ENCODE measurements at regions not wholly inside any gene's neighbourhood (a gene's known extent, or its start where the extent isn't known, plus 50 kb on each side); places are given as distances from the start of the nearest gene placed in this dataset.

DNA sequence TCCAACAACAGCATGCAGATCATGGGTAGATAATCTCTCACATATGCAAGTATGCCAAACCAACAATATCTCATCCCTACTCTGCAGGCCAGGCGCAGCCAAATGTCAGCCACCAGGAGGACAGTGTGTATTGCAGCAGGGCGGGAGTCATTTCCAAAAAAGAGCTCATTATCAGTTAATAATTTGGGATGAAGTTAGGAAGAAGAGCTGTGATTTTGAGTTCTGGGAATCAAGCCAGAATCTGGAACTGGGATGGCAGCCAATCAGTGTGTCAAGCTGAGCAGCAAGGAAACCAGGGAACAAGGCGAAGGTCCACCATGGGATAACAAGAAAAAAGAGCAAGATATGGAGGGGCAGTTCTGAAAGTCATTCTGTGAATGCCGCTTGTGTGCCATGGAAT, 88.2 kb upstream of the CAMK2D start:
- intact Hi-C loops (cut with DNase I) = no loop called here
- Histone ChIP-seq H3K27me3 (ENCODE audit: control insufficient read depth in 1 of 2, insufficient read depth in 2 of 2, low read length in 1 of 2) (no peaks in the 10 kb centered on the region), H3K4me3 (ENCODE audit: low read length in 2 of 2) (no peak overlapping the region), H3K9me3 (ENCODE audit: control insufficient read depth, low read length) (no peaks in the 10 kb centered on the region), H3K36me3 (ENCODE audit: control insufficient read depth in 1 of 2, insufficient read depth in 2 of 2, low read length in 1 of 2) (no peaks in the 10 kb centered on the region), H3K4me1 (ENCODE audit: control insufficient read depth in 1 of 2, insufficient read depth in 2 of 2, low read length in 2 of 2) (no peaks in the 10 kb centered on the region), H3K27ac (ENCODE audit: low read depth in 1 of 2, low read length in 2 of 2) (no peak overlapping the region)
- ATAC-seq (ENCODE audit: low FRiP score) (no peak), DNase-seq (peak in 1 of 2 donors; percentile 42)
- WGBS, 2 donors = 64 to 68% methylated on average over 4 of the region's 4 CpGs

DNA sequence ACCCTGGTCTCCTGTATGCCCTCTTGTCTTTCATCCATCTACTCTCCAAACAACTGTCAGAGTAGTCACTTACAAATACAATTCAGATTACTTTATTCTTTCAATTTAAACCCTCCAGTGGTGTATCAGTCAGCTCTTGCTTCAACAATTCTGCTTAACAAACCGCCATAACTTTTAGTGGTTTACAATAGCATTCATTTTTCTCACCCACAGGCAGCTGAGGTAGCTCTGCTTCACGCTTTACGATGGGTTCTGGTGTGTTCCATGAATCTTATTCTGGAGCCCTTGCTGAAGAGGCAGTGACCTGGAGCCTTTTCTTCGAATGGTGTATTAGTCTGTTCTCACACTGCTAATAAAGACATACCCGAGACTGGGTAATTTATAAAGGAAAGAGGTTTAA, 86.2 kb upstream of the CAMK2D start:
- Histone ChIP-seq H3K4me1 (ENCODE audit: control insufficient read depth in 1 of 2, insufficient read depth in 2 of 2, low read length in 2 of 2) (no peaks in the 10 kb centered on the region), H3K9me3 (ENCODE audit: control insufficient read depth, low read length) (no peaks in the 10 kb centered on the region), H3K27me3 (ENCODE audit: control insufficient read depth in 1 of 2, insufficient read depth in 2 of 2, low read length in 1 of 2) (no peaks in the 10 kb centered on the region), H3K27ac (ENCODE audit: low read depth in 1 of 2, low read length in 2 of 2) (no peak overlapping the region), H3K36me3 (ENCODE audit: control insufficient read depth in 1 of 2, insufficient read depth in 2 of 2, low read length in 1 of 2) (no peaks in the 10 kb centered on the region), H3K4me3 (ENCODE audit: low read length in 2 of 2) (no peak overlapping the region)
- ATAC-seq (ENCODE audit: low FRiP score) (no peak), DNase-seq (no peak)
- WGBS, 2 donors = 76 to 86% methylated on average over 5 of the region's 5 CpGs
- intact Hi-C loops (cut with DNase I) = no loop called here

DNA sequence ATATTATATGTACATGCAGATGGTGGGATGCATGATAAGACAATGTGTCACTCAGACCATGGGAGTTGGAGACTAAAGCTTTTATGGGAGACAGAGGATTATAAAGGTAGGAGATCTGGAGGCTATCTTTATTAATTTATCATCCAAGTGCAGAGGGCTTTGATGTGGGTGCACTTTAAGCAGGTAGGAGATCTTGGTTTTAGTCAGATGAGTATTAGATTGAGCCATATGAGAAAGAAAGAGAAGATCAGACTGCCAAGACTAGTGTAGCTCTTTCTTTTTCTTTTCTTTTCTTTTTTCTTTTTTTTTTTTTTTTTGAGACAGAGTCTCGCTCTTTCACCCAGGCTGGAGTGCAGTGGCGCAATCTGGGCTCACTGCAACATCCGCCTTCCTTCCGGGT, 84.9 kb upstream of the CAMK2D start:
- no peaks in the 10 kb centered on the region for H3K9me3 ChIP-seq (ENCODE audit: control insufficient read depth, low read length)
- DNase-seq (no peak), ATAC-seq (ENCODE audit: low FRiP score) (no peak)
- H3K4me3 ChIP-seq (ENCODE audit: low read length in 2 of 2) = no peak overlapping the region
- intact Hi-C loops (cut with DNase I) = no loop called here
- WGBS, 2 donors = 96 to 98% methylated on average over 4 of the region's 4 CpGs
- H3K4me1 ChIP-seq (ENCODE audit: control insufficient read depth in 1 of 2, insufficient read depth in 2 of 2, low read length in 2 of 2) = no peaks in the 10 kb centered on the region
- no peaks in the 10 kb centered on the region for H3K27me3 ChIP-seq (ENCODE audit: control insufficient read depth in 1 of 2, insufficient read depth in 2 of 2, low read length in 1 of 2)
- H3K27ac ChIP-seq (ENCODE audit: low read depth in 1 of 2, low read length in 2 of 2) = no peak overlapping the region
- H3K36me3 ChIP-seq (ENCODE audit: control insufficient read depth in 1 of 2, insufficient read depth in 2 of 2, low read length in 1 of 2) = no peaks in the 10 kb centered on the region

DNA sequence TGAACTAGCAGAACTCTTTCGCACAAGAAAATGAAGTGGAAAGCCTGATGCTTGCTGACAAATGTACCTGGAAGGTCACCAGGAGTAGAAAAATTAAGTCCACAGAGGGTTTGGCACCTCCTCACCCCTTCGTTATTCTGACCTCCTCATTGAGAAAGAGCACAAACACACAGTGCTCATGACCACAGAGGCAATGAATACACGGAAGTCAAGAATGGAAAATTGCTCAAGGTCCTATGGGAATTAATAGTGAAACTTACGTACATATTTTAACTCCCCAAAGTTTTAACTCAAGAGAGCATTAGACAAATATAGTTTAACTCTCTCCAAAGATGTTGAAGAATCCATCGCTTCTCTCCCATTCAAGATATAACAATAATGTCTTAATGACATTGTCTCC, 83.6 kb upstream of the CAMK2D start:
- no peak overlapping the region for H3K4me3 ChIP-seq (ENCODE audit: low read length in 2 of 2)
- H3K27me3 ChIP-seq (ENCODE audit: control insufficient read depth in 1 of 2, insufficient read depth in 2 of 2, low read length in 1 of 2) = no peaks in the 10 kb centered on the region
- H3K27ac ChIP-seq (ENCODE audit: low read depth in 1 of 2, low read length in 2 of 2) = no peak overlapping the region
- no peaks in the 10 kb centered on the region for H3K9me3 ChIP-seq (ENCODE audit: control insufficient read depth, low read length)
- ATAC-seq (ENCODE audit: low FRiP score) = no peak
- no peaks in the 10 kb centered on the region for H3K4me1 ChIP-seq (ENCODE audit: control insufficient read depth in 1 of 2, insufficient read depth in 2 of 2, low read length in 2 of 2)
- no peak for DNase-seq
- H3K36me3 ChIP-seq (ENCODE audit: control insufficient read depth in 1 of 2, insufficient read depth in 2 of 2, low read length in 1 of 2) = no peaks in the 10 kb centered on the region
- intact Hi-C loops (cut with DNase I) = no loop called here
- WGBS, 2 donors = 72 to 73% methylated on average over 5 of the region's 5 CpGs

DNA sequence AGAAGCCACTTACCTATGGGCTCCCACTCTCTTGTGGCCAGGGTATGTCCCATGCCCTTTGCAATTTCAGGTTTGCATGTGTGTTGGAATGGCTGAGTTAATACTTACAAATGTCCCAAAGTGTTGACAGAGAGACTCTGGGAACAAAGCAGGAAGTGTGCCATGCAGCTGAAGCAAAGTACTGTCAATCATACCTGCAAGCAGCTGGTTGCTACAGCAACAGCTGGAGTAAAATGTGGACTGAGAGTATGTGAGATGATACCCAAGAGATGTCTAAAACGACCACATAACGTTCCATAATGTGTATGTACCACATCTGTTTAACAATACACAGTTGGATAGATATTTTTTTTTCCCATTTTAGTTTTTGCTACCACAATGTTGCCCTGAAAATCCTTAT, 82.8 kb upstream of the CAMK2D start:
- Histone ChIP-seq H3K9me3 (ENCODE audit: control insufficient read depth, low read length) (no peaks in the 10 kb centered on the region), H3K36me3 (ENCODE audit: control insufficient read depth in 1 of 2, insufficient read depth in 2 of 2, low read length in 1 of 2) (no peaks in the 10 kb centered on the region), H3K27me3 (ENCODE audit: control insufficient read depth in 1 of 2, insufficient read depth in 2 of 2, low read length in 1 of 2) (no peaks in the 10 kb centered on the region), H3K4me3 (ENCODE audit: low read length in 2 of 2) (no peak overlapping the region), H3K27ac (ENCODE audit: low read depth in 1 of 2, low read length in 2 of 2) (no peak overlapping the region), H3K4me1 (ENCODE audit: control insufficient read depth in 1 of 2, insufficient read depth in 2 of 2, low read length in 2 of 2) (no peaks in the 10 kb centered on the region)
- intact Hi-C loops (cut with DNase I) = no loop called here
- WGBS, 2 donors = 67 to 74% methylated on average over 2 of the region's 2 CpGs
- DNase-seq (no peak), ATAC-seq (ENCODE audit: low FRiP score) (no peak)

DNA sequence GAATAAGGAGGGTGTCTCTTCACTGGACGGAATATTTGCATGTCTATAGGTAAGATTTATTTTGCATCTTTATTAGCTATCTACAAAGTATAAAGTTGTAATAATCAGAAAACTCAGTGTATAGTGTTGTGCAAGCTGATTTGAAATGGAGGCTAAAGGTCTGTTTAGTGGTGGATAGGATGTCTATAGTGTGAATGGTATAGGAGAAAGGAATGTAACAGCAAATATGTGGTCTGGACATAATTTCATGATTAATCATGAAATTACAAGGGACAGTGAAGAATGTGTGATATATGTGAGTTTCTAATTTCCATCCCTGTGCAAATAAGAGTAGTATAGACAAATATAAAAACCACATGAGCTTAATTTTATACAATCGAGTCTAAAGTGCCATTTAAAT, 79.3 kb upstream of the CAMK2D start:
- DNase-seq (no peak), ATAC-seq (ENCODE audit: low FRiP score) (no peak)
- Histone ChIP-seq H3K27ac (ENCODE audit: low read depth in 1 of 2, low read length in 2 of 2) (no peak overlapping the region), H3K27me3 (ENCODE audit: control insufficient read depth in 1 of 2, insufficient read depth in 2 of 2, low read length in 1 of 2) (no peaks in the 10 kb centered on the region), H3K4me1 (ENCODE audit: control insufficient read depth in 1 of 2, insufficient read depth in 2 of 2, low read length in 2 of 2) (peaks cover 0 to 3% of the 10 kb centered on the region in 2 donors), H3K36me3 (ENCODE audit: control insufficient read depth in 1 of 2, insufficient read depth in 2 of 2, low read length in 1 of 2) (no peaks in the 10 kb centered on the region), H3K4me3 (ENCODE audit: low read length in 2 of 2) (no peak overlapping the region), H3K9me3 (ENCODE audit: control insufficient read depth, low read length) (no peaks in the 10 kb centered on the region)
- intact Hi-C loops (cut with DNase I) = no loop called here
- 83 to 92% methylated on average over 2 of the region's 2 CpGs for WGBS, 2 donors

DNA sequence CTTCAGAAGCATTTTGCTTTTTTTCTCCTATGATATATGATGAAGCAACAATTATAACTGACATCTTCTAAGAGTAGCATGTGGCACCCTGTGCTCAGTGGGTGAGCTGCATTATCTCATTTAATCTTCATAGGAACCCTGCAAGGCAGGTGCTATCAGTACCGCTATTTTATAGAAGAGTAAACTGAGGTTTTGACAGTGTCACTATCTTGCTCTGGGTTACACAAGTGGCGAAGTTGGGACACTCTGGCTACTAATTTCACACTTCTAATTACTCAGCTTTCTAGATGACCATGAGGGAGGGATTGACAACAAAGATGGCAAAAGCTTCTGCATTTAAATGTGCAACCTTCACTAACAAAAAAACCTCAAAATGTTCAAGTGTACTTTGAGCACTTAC, 76.9 kb upstream of the CAMK2D start:
- H3K4me3 ChIP-seq (ENCODE audit: low read length in 2 of 2) = no peak overlapping the region
- WGBS, 2 donors = 98 to 99% methylated on average over 2 of the region's 2 CpGs
- DNase-seq = no peak
- no peaks in the 10 kb centered on the region for H3K9me3 ChIP-seq (ENCODE audit: control insufficient read depth, low read length)
- H3K36me3 ChIP-seq (ENCODE audit: control insufficient read depth in 1 of 2, insufficient read depth in 2 of 2, low read length in 1 of 2) = no peaks in the 10 kb centered on the region
- H3K27me3 ChIP-seq (ENCODE audit: control insufficient read depth in 1 of 2, insufficient read depth in 2 of 2, low read length in 1 of 2) = no peaks in the 10 kb centered on the region
- peaks cover 0 to 3% of the 10 kb centered on the region in 2 donors for H3K4me1 ChIP-seq (ENCODE audit: control insufficient read depth in 1 of 2, insufficient read depth in 2 of 2, low read length in 2 of 2)
- no peak overlapping the region for H3K27ac ChIP-seq (ENCODE audit: low read depth in 1 of 2, low read length in 2 of 2)
- no peak for ATAC-seq (ENCODE audit: low FRiP score)
- intact Hi-C loops (cut with DNase I) = no loop called here

DNA sequence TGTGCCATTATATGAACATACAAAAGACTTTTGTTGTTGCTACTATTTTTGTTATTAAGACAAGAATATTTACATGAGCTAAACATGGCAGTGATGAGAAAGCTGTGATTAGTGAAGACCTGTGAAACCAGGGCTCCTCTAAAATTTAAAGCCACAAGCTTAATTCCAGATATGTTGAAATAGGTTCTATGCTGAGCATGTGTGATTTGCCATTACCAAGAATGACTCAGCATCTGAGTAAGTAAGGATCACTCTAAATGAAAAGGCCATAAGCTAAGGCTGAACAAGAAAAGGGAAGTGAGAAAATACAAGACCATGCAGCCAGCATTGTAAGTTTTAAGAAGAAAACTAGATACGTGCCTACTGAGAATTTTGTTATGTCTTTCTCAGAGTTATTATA, 75.9 kb upstream of the CAMK2D start:
- H3K27ac ChIP-seq (ENCODE audit: low read depth in 1 of 2, low read length in 2 of 2) = no peak overlapping the region
- H3K4me1 ChIP-seq (ENCODE audit: control insufficient read depth in 1 of 2, insufficient read depth in 2 of 2, low read length in 2 of 2) = peaks cover 0 to 3% of the 10 kb centered on the region in 2 donors
- 61 to 79% methylated on average over 1 of the region's 1 CpG for WGBS, 2 donors
- H3K36me3 ChIP-seq (ENCODE audit: control insufficient read depth in 1 of 2, insufficient read depth in 2 of 2, low read length in 1 of 2) = no peaks in the 10 kb centered on the region
- H3K4me3 ChIP-seq (ENCODE audit: low read length in 2 of 2) = no peak overlapping the region
- DNase-seq (no peak), ATAC-seq (ENCODE audit: low FRiP score) (peak; percentile 41)
- no peaks in the 10 kb centered on the region for H3K27me3 ChIP-seq (ENCODE audit: control insufficient read depth in 1 of 2, insufficient read depth in 2 of 2, low read length in 1 of 2)
- H3K9me3 ChIP-seq (ENCODE audit: control insufficient read depth, low read length) = no peaks in the 10 kb centered on the region
- intact Hi-C loops (cut with DNase I) = no loop called here

DNA sequence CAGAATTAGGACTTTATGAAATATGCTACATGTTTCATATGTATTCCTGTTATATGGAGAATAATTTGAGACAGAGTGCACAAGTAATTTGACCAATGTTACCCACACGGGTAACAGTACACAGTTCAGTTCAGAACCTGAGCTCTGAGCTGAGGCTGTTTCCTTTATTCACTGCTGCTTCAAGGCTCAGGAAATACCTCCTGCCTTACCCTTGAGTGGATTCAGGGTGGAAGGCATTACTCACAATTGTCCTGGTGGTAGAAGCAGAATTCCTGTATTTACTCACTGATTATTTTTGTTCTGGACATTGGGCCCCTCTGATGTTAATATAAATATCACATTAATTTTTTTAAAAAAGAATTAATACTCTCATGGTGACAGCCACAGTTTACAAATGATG, 73.5 kb upstream of the CAMK2D start:
- 48 to 62% methylated on average over 1 of the region's 1 CpG for WGBS, 2 donors
- Histone ChIP-seq H3K27me3 (ENCODE audit: control insufficient read depth in 1 of 2, insufficient read depth in 2 of 2, low read length in 1 of 2) (no peaks in the 10 kb centered on the region), H3K9me3 (ENCODE audit: control insufficient read depth, low read length) (no peaks in the 10 kb centered on the region), H3K36me3 (ENCODE audit: control insufficient read depth in 1 of 2, insufficient read depth in 2 of 2, low read length in 1 of 2) (no peaks in the 10 kb centered on the region), H3K27ac (ENCODE audit: low read depth in 1 of 2, low read length in 2 of 2) (no peak overlapping the region), H3K4me1 (ENCODE audit: control insufficient read depth in 1 of 2, insufficient read depth in 2 of 2, low read length in 2 of 2) (peaks cover 0 to 3% of the 10 kb centered on the region in 2 donors), H3K4me3 (ENCODE audit: low read length in 2 of 2) (no peak overlapping the region)
- no peak for DNase-seq
- intact Hi-C loops (cut with DNase I) = no loop called here
- no peak for ATAC-seq (ENCODE audit: low FRiP score)
